GM21515 (cell line): ENCODE measurements at regions not wholly inside any gene's neighbourhood (a gene's known extent, or its start where the extent isn't known, plus 50 kb on each side); places are given as distances from the start of the nearest gene placed in this dataset.

Source experiments
- ATAC-seq: cut with Tn5 transposase; IDR thresholded peaks from one replicate; pipeline ENCODE4 v1.9.1; 2021; ENCODE audit not compliant: unreplicated experiment

DNA sequence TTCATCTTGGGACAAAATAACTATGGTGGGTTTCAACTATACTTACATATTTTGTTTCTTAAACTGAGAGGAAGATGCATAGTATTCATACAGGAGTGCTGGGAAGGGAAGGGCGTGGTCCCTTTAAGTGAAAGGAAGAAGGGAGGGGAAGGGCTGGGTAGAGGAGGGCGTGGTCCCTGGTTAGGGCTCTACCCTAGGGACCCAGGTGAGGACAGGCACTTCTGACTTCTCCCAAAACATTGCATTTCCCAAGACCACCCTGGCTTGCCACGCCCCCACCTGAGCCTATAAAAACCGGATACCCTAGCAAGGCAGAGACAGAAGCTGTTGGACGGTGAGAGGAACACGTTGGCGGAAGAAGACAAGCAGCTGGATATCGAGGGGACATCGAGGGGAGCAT, 157.6 kb upstream of the PLXNA4 start:
- ATAC-seq: no peak

DNA sequence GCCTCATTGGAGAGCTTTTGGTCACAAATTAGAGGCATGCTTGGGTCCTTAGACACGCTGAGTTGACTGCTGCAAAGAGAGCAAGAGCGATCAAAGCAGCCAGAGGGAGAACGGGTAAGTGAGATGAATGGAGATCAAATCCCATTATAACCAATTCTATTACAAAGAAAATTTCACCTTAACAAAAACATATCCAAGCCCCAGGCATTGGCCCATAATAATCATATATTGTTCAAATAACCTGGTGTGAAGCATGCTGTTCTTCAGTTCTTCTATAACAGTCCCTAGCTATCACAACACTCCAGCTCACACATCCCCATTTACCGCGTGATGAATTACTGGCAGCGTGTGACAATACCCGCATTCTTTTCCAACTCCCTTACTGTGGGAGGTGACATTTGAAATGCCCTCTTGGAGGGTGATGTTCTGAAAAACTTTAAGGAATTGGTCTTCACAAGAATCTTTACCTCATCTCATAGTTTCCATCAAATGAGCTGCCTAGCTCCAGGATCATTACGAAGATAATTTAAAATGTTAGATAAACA, 156.1 kb upstream of the PLXNA4 start:
- no peak for ATAC-seq

DNA sequence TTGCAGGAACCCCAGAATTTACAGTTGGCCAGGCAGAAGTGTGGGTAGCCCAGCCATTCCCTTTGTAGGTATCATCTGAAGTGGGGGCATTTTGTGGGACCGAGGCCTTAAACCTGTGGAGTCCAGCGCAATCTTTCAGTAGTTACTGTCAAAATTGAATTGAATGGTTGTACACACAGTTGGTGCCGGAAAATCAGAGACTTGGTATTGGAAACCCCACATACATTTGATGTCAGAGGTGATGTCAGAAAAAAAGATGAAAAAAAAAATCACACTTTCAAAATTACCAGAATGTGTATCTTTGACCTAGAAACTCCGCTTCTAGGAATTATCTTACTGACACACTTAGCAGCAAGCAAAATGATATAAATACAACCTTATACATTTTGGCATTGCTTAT, 153.8 kb upstream of the PLXNA4 start:
- ATAC-seq: no peak

DNA sequence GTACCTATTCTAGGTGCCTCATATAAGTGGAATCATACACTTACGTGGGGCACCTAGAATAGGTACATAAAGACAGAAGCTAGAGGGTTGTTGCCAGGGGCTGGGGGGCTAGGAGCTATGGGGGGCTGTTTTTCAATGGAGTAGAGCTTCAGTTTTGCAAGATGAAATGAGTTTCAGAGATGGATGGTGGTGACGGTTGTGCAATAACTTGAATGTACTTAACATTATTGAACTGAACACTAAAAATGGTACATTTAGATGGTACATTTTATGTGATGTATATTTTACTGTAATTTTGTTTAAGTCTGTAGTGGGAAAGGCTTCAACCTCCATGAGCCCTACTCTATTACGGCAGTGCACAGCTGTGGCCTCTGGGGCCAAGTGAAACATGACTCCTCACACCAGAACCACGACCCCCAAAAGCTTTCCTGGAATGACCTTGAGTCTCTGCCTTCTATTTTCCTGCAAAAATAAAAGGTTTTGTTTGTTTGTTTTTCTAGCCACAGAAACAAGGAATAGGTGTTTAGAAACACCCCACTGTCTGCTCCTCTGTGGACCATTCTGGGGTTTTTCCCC, 147.3 kb upstream of the PLXNA4 start:
- no peak for ATAC-seq

DNA sequence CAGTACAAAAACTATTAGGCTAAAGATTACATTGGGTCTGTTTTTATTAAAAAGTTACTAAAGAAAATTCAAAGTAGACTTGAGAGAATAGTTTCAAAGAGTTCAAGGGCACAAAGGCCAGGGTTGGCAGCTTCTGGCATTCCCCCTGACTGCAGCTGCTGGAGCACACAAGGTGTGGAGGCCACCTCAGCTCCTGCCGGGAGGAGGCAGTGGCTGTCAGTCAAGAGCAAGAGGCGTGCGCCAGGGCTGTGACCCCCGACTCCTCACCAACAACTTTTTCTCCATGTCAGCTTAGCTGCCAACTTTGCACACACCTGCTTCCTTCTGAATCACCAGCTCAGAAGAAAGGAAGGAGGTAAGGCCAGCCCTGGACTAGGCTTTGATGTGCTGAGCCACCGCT, 144.6 kb upstream of the PLXNA4 start:
- ATAC-seq: no peak

DNA sequence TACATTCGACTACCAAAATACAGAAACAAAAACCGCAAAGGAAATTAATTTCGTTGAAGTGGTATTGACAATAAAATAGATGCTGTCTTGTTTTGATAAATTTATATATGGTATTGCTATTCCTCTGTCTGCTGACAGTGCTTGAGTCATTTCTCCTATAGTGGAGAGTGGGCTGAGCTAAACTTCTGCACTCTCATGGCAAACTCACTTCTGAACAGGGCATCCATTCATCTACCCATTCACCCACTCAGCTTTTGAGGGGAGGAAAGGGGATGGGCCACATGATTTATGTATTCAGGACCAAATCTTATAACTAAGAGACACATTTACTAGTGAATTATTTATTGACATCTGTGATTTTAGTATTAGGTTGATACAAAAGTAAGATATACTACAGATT, 137.6 kb upstream of the PLXNA4 start:
- no peak for ATAC-seq

DNA sequence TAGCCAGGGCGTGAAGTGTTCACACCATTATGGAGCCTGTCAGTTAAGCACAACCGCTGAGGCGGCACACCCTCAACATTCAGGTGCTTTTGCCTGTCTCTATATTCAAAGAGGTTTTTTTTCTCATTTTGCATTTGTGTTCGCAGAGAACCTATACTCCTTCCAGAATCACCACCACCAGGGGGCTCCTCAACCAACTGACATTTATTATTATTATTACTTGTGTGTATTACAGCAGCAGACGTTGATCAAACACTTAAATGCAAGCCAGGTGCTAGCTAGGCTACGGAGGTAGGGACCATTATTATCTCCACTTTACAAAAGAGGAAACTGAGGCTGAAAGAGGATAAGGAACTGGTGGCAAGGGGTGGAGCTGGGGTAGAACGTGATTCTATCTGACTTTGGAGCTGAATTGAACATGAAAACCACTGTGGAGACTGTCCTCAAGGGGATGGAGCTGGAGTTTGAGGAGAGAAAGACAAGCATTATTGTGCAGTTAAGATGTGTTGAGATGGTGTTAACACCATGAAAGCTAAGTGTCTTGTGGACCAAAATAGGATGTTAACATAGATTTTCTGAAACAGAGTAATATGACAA, 133.8 kb upstream of the PLXNA4 start:
- ATAC-seq: no peak

DNA sequence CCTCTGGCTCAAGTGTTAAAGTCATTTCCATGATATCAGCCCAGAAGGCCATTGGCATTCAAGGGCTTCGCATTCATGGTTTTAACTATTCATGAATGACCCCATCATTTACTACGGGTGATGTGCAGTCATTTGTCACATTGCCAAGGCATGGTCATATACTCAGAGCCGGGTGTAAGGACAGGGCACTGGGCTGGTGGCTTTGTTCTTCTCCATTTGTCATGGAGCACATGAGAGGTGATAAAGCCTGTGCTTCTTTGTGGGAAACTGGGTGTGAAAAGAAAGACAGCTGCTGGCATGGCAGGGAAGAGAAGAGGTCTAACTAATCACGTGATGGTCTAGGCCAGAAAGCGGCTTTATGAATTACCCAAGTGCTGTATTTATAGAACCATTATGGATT, 132.2 kb upstream of the PLXNA4 start:
- no peak for ATAC-seq

DNA sequence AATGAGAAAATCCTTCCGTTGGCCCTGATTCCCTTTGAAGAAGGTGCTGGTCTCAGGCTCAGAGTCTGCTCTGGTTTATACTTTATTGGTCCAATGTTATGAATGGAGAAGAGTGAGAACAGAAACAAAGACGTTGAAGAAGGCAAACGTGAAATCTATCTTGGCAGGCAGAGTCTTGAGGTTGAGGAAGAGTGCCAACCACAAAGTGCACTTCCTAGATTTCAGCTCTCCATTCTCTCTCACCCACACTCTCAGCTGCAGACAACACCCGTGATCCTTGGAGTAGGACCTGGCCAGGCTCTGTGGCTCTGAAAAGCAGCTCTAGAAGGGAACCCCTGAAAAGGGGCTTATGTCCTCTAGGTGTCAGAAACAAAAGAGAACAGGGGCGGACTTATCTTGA, 128.9 kb upstream of the PLXNA4 start:
- ATAC-seq: no peak

DNA sequence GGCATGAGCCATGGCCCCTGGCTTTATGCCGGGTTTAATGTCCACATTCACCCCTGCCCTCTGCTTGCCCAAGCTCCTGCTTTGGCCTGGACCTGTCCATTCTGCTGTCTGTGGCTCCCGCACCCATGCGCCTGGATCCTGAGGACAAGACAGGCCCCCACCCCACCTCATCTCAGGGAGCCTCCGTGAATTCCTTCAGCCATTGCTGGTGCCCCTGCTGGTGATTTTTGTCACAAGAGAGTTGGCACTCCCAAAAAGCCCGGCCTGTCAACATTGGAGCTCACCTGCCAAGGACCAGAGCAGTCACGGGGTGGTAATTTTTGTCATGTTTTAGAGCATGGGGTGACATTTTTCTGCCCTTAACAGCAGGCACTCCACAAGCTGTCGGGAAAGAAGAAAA, 127.5 kb upstream of the PLXNA4 start:
- ATAC-seq: no peak

DNA sequence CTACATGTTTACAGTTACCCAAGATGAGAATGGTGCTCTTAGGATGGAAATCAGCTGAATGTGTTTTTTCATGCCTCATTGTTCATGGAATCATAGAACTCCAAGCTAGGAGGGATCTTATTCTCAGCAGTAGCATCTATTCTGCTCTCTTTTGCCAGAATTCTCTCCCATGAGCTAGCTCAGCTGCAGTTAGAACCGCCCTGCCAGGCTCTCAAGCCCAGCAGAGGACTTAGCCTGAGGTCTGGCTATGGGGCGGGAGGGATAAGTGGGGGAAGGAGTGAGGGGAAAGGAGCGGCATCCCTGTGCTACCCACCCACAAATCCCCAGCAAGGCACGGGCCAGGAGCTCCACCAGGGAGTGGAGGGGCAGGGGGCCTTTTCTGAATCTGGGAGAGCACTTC, 120.7 kb upstream of the PLXNA4 start:
- no peak for ATAC-seq

DNA sequence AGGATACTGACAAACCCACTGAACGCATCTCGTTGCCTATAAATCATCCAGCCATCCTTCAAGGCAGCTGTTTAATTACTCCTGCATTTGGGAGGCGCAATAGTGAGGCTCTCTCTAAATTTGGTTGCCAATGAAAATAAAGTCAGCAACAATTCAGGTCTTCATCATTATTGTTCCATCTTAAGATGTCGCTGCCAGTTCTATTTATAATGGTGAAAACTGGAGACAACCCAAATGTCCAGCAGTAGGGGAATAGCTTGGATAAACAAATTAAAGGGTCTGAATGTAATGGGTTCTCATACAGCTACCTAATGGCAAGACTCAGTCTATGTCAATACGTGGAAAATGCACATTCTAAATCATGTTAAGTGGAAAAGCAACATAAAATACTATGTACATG, 120.1 kb upstream of the PLXNA4 start:
- ATAC-seq: no peak

DNA sequence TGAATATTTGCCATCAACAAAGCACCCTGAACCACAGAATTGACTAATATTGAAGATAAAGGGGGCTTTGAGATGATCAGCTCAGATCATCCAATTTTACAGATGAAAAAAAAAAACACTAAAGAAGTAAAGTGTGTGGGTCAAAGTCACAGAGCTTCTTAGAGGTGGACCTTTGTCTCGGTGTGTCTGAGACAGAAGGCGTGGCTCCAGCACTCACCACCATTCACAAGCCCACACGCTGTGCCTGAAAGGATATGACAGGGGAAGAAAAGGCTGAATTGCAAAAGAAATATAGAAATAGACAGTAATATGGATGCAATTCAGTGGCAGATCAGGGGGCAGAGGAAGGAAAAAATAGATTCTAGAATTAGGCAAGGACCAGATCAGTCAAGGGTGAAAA, 114.9 kb upstream of the PLXNA4 start:
- ATAC-seq: no peak

DNA sequence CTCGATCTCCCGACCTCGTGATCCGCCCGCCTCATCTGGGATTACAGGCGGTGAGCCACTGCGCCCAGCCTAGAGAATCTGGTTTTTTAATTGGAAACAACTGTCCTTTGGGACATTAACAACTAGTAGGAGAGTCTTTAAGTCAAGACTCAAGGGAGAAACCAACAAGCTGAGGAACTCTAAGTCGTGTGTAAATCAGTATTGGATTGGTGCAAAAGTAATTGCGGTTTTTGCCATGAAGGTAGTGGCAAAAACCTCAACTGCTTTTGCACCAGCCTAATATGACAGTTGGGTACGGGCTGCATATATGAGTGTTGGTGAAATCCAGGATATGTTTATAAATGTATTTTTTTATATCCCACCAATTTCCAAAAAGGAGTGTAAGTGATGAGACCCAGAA, 113.9 kb upstream of the PLXNA4 start:
- no peak for ATAC-seq

DNA sequence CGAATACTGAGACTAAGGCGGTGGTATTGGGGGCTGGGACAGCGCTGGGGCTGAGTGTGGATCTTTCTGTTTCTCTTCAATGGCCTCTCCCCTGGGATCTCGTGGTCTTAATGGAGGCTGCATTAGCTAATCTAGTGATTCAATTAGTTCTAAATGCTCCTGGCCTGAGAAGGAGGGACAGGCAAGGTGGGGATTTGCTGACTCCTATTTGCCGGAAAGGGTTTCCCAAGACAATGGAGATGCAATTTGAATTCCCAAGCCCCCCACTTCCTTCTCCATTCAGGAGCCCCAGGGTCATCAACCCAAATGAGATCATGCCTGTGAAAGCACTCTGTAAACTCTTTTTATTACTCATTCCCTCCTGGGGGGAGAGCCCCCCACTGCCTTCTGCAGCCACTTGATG, 111.7 kb upstream of the PLXNA4 start:
- no peak for ATAC-seq

DNA sequence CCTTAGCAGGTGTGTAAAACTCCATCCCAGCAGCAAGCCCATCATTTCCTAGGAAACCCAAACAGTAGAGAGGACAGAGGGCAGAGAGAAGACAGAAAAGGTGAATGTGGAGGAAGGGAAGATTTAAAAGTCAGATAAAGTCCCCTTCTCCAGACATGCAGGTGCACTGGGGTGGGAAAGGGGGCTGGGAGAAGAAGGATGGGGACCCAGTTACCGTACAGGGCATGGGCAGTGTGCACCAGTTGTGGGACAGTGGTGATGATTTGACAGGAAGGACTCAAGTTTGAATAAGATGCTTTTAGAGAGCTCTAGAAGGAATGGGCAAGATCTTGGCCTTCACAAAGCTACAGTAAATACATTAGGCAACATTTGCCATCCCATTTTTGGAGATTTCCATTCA, 110.7 kb upstream of the PLXNA4 start:
- ATAC-seq: no peak

DNA sequence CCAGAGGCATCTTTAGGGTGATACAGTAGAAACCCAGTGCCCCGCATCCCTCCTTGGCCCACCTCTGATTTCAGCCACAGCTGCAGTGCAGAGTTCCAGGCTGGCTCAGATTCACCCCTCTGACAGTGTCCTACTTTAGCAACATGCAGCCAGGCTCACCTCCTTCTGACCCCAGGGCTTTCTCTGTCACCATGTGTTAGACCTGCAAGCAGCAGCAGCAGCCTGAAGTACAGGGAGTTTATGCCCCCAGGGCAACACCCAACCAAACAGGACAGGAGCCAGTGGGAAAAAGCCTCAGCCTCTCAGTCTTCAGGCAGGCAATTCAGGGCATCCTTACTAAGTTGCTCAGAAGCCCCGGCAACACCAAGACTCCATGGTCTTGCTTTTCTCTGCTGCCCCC, 109.0 kb upstream of the PLXNA4 start:
- ATAC-seq: no peak

DNA sequence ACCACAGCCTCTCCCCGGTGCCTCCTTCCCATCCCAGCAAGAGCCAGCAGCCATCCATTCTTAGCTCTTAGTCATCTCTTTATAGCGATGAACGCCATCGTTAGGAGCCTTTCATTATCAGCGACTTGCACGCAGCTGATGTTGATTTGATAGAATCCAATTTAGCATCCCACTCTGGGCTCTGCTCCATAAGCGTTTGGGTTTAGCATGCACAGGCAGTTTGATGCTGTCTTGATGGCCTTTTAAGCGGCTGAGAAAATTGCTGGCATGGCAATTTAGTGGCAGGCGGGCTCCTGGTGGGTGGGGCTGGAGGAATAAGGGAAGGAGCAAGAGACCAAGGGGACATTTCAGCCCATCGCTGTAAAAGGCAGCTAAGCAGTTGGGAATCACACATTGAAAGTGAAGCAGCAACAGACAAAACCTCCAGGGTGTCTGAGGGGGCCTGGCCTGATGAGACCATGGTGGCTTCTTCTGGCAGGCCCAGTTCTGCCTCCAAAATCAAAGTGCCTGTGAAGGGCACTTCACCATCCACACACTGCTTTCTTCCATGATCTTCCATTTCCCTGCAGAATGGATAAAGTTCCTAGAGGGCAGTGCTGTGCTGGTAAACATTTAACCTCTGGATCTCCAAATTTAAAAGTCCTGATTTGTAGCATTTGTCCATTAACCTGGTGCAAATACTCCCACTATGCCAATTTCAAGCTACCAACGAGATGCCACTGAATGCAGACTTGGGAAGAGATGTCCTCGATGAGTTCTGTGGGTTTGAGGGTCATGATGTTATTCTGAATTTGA, 107.8 kb upstream of the PLXNA4 start:
- ATAC-seq: no peak

DNA sequence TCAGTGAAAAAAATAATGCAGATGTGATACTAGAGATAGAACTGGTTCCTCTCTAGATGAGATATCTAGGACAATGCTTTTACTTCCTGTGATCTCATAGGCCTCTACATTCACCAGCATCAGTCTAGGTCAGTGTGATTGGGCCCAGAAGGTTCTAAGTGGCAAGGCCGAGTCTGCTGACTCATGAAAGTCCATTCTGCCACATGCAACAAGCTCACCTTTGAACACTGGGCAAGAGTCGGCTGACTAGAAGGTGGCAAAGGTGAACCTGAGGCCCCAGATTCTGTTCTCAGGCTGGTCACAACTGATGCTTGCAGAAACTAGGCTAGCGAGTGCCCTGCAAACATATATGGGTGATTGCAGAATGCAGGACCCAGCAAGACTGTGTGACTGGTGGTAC, 105.7 kb upstream of the PLXNA4 start:
- no peak for ATAC-seq

DNA sequence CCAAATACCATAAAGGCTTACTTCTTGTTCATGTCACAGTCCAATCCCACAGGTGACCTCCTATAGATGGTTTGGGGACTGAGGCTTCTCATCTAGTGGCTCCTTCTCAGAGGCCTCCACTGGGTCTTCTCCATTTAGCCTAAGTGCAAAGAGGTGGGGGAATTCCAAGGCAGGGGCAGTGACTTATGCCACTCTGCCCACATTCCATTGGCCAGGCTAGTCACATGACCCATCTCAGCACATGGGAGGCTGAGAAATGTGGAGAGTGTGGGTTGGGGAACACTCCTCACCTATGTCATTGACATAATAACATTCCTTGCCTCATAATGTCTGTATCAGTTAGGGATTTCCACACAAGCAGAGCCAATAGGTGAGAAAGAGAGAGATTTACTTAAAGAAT, 104.3 kb upstream of the PLXNA4 start:
- no peak for ATAC-seq

DNA sequence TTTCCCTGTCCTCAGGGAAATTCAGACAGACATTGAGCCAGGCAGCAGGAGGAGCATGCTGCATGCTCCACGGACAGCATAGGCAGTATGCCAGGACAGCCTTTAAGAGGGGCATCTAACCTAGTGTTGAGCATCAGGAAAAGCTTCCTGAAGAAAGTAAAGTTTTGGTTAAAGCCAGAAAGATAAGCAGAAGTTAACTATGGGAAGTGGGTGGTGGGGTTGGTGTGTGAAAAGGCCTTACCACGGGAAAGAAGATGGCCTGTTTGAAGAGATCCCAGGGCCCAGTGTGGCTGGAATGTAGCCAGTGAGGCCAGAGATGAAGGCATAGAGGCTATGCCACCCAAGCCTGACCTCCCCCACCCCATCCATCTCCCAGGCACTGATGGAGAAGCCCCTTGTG, 102.4 kb upstream of the PLXNA4 start:
- no peak for ATAC-seq

DNA sequence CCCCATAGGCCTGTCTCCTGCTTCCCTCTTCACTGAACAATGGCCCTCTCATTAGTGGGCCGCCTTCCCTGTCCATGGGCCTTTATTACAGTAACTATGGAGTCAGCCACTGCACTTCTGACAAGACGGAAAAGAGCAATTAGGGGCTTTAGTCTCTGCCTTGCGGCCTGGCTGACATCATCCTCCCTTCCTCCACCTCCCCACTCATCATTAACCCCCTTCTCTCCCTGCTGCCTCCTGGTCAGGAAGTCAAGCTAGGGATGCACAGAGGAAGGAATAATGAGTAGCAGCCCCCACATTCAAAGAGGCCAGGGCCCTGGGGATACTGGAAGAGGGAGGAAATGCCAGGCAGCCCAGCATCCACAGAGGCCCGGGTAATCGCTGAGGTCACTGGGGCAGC, 101.6 kb upstream of the PLXNA4 start:
- ATAC-seq: no peak
